Fibroblast of pulmonary artery (primary cell): ENCODE measurements at regions not wholly inside any gene's neighbourhood (a gene's known extent, or its start where the extent isn't known, plus 50 kb on each side); places are given as distances from the start of the nearest gene placed in this dataset.
"Not testable (repeated sequence)": the region's sequence is repeated elsewhere in the genome, so short reads cannot be mapped to it uniquely, and the experiment has no call there.

ENCODE experiments used
- DNase-seq: peaks from one replicate; pipeline ENCODE4 v3.0.0-alpha.2; 2010; ENCODE audit warnings: low read depth
- H3K4me3 ChIP-seq: replicated peaks from 2 replicates; pipeline ENCODE4 v1.5.1; 2011; ENCODE audit warnings: low read depth, mild to moderate bottlenecking, control low read depth, low read length, moderate library complexity
- CTCF ChIP-seq: IDR thresholded peaks from 2 replicates; pipeline ENCODE4 v1.5.1; 2011; ENCODE audit warnings: mild to moderate bottlenecking, control low read depth, low read length, inconsistent platforms; ENCODE audit errors: missing control alignments

GRCh38 chrX:39421006-39421405 lies 619.7 kb downstream of the MID1IP1 start:
- no peak overlapping the region for H3K4me3 ChIP-seq
- TF ChIP-seq CTCF: no peak
- no peak for DNase-seq

- H3K4me3 ChIP-seq: no peak overlapping the region
- DNase-seq: no peak
- no peak for TF ChIP-seq CTCF
These were observed 624.0 kb downstream of the MID1IP1 start for GRCh38 chrX:39425124-39425806.

- no peak for DNase-seq
- no peak overlapping the region for H3K4me3 ChIP-seq
- TF ChIP-seq CTCF: no peak
These were observed 624.8 kb downstream of the MID1IP1 start for GRCh38 chrX:39426101-39426500.

GRCh38 chrX:39427492-39427891 lies 626.2 kb downstream of the MID1IP1 start:
- no peak for TF ChIP-seq CTCF

GRCh38 chrX:39427906-39428305 lies 626.6 kb downstream of the MID1IP1 start:
- DNase-seq: no peak
- H3K4me3 ChIP-seq: no peak overlapping the region
- no peak for TF ChIP-seq CTCF

More at GRCh38 chrX:39427492-39427891, 626.2 kb downstream of the MID1IP1 start:
- no peak overlapping the region for H3K4me3 ChIP-seq
- DNase-seq: peak; percentile 26

GRCh38 chrX:39430551-39430950 lies 629.3 kb downstream of the MID1IP1 start:
- no peak for DNase-seq
- no peak overlapping the region for H3K4me3 ChIP-seq
- no peak for TF ChIP-seq CTCF

- DNase-seq: no peak
- H3K4me3 ChIP-seq: no peak overlapping the region
- no peak for TF ChIP-seq CTCF
These were observed 630.6 kb downstream of the MID1IP1 start for GRCh38 chrX:39431893-39432292.

- H3K4me3 ChIP-seq, DNase-seq: not testable (repeated sequence)
These were observed 633.4 kb downstream of the MID1IP1 start for GRCh38 chrX:39434671-39435070.

GRCh38 chrX:39436538-39436937 lies 635.3 kb downstream of the MID1IP1 start:
- DNase-seq: not testable (repeated sequence)

More at GRCh38 chrX:39436538-39436937, 635.3 kb downstream of the MID1IP1 start:
- not testable (repeated sequence) for H3K4me3 ChIP-seq
